GM18907 (cell line): ENCODE measurements at regions not wholly inside any gene's neighbourhood (a gene's known extent, or its start where the extent isn't known, plus 50 kb on each side); places are given as distances from the start of the nearest gene placed in this dataset.
A peak's percentile ranks its signal among the peaks of the same experiment; 100 is the strongest.

ENCODE experiments used
- ATAC-seq: cut with Tn5 transposase; IDR thresholded peaks from one replicate; pipeline ENCODE4 v1.9.1; 2021; ENCODE audit warnings: mild to moderate bottlenecking, moderate library complexity; ENCODE audit not compliant: unreplicated experiment

- ATAC-seq = no peak
Measured at GRCh38 chr18:72197591-72197990, 346.6 kb downstream of the CBLN2 start.

DNA sequence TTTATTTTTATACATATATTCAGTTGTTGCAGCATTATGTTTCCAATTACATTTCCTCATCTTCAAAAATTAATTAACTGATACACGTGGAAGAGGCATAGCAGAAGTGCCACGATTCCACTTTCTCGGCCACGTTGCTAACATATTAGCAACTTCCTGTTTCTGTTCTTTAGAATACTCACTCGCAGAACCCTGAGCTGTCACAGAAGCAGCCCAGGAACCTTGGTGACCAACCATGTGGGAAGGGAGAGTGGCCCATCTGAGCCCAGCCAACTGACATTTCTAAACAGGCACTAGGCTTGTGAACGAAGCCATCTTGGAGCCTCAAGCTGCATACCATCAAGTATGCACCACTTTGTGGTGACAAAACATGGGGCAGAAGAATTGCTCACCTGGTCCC is 350.1 kb downstream of the CBLN2 start:
- no peak for ATAC-seq

DNA sequence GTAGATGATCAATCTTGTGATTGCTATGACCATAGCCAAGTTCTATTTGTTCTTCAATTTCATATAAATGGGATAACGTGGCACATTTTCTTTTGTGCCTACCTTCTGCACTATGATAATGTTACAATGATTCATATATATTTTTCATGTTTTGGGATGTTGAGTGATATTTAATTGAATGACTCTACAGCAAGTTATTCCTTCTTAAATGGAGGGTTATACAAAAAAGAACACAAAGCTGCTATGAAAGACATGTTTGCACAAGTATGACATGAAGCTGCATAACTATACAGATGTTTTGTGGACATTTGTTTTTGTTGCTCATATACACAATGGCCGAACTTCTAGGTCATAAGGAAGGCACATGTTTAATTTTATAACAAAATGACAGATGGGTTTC is 356.2 kb downstream of the CBLN2 start:
- no peak for ATAC-seq

- peak; percentile 85 for ATAC-seq
Measured at GRCh38 chr18:72181241-72181764, 362.8 kb downstream of the CBLN2 start.

DNA sequence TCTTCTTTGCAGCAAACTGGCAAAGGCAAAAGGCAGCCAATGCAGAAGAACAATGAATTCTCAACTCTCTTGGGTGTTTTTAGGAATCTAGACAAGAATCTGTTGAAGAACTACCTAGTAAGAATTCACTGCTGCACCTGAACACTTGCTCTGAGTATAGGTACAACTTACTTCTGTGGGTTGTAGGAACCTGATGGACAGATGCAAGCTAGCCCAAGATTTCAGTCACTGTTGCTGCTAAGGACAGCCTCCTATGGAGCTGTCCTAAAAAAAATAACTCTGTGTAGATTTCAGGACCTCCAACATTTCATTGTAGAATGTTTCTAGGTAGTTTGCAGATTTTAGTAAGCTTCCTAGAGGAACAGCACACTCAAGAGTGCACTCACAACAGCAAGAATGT is 363.5 kb downstream of the CBLN2 start:
- ATAC-seq = no peak

DNA sequence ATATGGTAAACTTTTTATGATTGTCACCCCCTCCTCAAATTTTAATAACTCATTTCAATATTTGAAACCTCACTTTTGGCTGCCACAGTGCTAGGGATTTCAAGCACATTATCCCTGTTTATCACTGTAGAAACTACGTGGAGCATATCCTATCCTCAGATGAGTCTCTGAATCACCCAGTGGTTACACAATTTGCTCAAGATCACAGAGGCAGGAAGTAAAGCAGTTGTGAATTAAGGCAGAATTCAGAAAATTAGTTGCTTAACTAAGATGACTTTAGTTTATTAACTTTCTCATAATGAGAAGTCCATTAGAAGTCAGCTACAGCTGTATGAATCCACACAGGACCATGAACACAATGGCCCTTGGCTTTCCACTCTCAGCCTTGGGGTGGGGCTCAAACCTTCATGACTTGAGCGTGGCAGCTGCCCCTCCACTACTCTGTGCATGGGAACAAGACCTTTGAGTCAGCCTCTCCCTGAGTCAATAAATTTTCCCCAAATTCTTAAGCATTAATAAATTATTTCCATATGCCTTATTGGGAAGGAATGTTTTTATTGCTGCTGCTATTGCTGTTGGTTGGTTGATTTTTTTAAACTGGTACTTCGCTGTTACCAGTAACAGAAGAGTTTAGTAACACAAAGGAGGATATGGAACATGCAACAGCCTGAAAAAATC is 369.0 kb downstream of the CBLN2 start:
- no peak for ATAC-seq

GRCh38 chr18:72171596-72171995 is 372.5 kb downstream of the CBLN2 start:
- ATAC-seq = no peak

GRCh38 chr18:72161691-72162090 is 382.5 kb downstream of the CBLN2 start:
- ATAC-seq = no peak

DNA sequence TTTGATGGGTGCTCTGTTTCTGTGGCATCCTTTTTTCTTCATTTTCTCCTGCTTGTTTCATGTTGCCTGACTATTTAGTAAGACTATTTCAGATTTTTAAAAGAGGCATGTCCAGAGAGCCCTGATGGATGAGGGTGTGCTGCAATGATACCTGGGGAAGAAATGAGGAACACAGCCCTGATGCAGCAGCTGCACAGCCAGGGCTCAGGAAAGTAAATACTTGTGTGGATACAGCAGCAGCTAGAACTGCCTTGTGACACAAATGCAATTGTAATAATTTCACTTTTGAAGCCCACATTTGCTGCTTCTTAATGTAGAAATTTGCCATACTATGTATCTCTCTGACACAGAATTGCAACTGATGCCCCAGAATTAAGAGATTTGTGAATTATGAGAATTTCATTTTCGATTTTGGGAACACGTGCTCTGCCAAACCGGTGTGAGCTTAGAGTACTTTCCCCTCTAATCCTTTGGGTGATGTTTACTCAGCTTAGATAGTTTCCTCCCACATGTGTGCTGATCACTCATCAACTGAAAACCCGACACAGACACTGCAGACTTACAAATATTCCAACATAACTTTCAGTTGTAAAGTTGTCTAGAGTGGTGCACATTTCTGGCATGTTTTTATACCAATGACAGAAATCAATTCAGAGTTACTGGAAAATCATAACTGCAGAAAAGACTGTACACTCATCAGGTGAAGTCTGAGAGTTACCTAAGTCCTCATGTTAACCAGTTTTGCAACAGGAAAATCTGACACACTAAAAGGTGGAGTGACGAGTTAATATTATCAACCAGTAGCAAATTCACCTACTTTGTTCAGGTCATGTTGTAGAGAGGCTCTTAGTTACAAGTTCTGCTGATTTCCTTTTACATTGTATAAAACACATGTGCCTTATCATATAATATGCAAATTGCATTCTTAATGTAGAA is 383.4 kb downstream of the CBLN2 start:
- no peak for ATAC-seq

GRCh38 chr18:72155327-72155726 is 388.8 kb downstream of the CBLN2 start:
- no peak for ATAC-seq

DNA sequence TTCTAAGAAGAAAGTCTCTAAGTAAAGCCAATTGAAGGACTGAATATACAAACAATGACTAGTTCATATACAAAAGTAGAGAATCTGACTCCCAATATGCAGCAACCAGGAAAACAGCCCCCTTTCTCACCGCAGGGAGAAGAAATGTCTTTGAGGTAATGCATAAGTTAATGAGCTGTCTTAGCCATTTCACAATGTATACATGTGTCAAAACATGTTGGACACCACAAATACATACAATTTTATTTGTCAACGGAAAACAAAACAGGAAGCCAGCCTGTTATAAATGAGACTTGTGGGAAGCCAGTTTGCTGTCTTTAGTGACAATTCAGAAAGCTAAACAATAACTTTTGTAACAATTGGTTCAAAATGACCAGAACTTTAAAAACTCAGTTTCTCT is 389.2 kb downstream of the CBLN2 start:
- no peak for ATAC-seq

- ATAC-seq = no peak
Measured at GRCh38 chr18:72152935-72153334, 391.2 kb downstream of the CBLN2 start.

DNA sequence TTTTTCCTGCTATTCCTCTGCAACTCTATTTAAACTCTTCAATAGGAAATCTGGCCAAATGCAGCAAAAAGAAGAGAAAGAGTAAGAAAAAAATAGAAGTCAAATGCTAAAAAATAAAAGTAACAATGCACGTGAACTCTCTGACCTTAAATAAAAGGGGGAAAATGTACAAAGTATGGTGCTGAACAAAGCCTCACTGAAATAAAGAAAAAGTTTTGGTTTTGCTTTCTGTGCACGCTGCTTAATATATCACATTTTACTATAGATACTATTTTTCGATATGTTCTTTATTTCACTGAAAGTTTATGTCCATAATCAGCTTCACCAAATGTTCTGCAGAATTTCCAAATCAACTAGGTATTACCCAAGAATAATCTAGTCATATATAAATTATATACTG is 396.3 kb downstream of the CBLN2 start:
- no peak for ATAC-seq

DNA sequence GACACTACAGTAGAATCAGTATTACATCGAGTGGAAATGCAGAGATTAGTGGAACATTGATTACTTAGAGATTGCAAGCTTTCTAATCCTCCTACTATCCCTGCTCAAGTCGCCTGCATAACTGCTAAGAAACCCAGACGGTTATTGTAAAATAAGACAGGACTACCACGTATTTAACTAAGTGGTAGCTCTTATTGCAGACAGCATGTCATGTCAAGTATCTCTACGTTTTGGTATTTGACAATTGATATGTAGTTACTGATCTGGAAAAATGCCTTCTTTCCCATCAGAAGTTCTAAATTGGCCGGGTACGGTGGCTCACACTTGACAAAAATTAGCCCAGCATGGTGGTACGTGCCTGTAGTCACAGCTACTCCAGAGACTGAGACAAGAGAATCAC is 404.1 kb downstream of the CBLN2 start:
- ATAC-seq = no peak

GRCh38 chr18:72128649-72129048 is 415.5 kb downstream of the CBLN2 start:
- ATAC-seq = no peak

DNA sequence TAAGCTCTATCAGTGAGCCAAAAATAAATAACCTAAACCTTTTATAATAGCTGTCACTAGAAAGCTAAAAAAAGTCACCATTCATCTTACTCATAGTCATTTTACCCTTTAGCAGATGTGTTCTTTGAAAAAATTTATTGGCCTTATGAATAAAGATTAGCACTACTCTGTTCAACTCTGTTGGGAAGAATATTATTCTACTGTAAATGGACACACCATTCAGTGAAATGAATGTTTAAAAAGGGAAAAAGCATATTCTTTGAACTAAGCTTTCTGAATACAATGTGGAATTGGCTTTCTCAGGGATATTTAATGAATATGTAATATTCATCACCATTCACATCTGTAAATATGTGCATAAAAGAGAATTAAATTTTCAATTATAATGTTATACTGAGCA is 422.0 kb downstream of the CBLN2 start:
- no peak for ATAC-seq

DNA sequence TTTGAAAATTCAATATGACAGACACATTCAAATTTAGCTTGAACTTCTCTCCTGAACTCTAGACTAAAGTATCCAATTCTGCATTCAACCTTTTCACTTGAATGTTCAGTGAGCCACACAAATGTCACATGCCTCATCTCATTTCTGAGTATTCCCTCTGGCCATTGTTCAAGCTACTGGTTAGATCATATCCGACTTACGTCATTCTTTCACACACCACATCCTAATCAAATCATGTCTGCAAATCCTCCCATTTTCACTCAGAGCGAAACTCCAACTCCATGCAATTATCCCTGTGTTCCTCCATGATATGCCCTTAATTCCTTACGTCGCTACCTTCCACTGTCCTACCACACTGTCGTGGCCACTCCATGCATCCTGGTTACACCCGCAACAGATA is 425.1 kb downstream of the CBLN2 start:
- ATAC-seq = no peak

DNA sequence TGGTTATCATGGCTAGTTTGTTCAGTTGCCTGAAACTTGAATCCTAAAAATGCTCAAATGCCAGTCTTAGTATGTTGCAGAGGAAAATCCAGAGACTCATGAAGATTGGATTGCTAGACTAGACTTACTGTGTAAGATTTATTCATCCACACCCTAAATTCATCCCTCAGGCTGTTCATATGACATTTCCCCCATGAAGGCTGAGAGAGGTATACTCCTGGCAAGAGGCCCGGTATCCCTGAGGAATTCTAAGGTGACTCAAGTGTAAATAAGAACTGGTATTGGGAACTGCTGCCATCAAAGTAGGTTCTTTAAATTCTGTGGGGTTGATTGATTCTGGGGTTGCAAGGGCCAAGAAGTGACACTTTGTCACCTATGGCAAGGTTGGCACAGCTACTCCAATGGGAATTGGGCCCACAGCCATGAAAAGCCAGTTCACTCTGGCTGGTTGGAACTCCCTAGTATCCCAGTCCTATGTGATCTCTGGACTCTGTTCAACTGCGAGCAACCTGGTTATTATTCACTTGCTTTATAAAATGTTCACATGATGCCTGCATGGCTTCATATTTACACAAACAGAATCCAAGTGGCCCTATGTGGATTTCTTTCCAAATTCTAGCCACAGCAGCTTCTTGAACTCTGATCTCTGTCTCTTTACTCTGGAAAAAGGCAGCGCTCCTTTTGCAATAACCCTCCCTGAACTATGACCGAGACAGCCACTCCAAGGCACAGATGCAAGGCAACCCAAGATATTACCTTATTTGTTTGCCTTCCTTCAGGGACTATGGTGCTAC is 429.1 kb downstream of the CBLN2 start:
- ATAC-seq = no peak

DNA sequence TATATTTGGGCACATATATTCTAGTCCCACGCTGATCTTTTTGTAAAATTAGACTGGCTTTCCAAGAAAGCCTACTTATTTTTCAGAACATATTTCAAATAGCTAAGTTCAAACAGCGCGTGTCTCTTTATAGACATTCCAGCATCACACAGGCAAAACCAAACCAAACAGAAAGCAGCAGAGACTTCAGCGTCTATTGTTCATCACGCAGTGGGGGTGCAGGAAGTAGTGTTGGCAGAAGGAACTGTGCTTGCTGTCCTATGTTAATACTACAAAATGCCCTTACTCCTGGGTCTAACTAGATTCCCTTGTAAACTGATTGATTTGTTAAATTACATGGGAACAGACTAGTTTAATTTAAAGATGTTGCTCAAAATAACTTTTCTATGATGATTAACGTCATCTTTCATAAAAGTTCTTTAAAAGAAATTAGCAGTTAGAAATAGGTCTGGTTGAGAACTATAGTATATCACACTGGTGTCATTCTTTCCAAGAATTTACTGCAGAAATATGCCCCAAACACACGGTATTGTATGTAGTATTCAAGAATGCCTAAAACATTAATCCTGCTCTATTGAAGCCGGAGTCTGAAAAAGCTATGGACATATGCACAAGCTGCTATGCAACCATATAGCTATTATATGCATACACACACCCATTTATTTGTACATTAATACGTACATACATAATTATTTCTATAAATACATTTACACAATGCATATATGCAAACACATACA is 436.3 kb downstream of the CBLN2 start:
- ATAC-seq = no peak

- ATAC-seq = no peak
Measured at GRCh38 chr18:72104851-72105250, 439.3 kb downstream of the CBLN2 start.

GRCh38 chr18:72102412-72102811 is 441.7 kb downstream of the CBLN2 start:
- ATAC-seq = no peak
